ENCODE measurements at regions not wholly inside any gene's neighbourhood (a gene's known extent, or its start where the extent isn't known, plus 50 kb on each side); places are given as distances from the start of the nearest gene placed in this dataset.

- CTCF ChIA-PET, result no interaction called here
- no peak overlapping the region for H3K27ac ChIP-seq (ENCODE audit: low read depth, low read length, poor library complexity, severe bottlenecking)
- intact Hi-C loops (cut with micrococcal nuclease; ENCODE audit: unreplicated experiment), result loop anchor here (5.0 kb wide), 1 partner anchor 311 kb away; no protein-coding TSS in a partner anchor
- POLR2A ChIA-PET (ENCODE audit: low non-redundant PET), result no interaction called here
- no peaks in the 10 kb centered on the region for H3K4me1 ChIP-seq (ENCODE audit: insufficient read depth, low read length, poor library complexity, severe bottlenecking)
- no peaks in the 10 kb centered on the region for H3K9me3 ChIP-seq (ENCODE audit: low read depth, low read length, poor library complexity, severe bottlenecking)
- TF ChIP-seq EZH2 (IDR thresholded peaks at IDR 0.05; ENCODE audit: borderline replicate concordance, low read depth, low read length, poor library complexity, severe bottlenecking), result no peak
- peak; percentile 79 for TF ChIP-seq CTCF (conservative IDR thresholded peaks at IDR 0.05; ENCODE audit: low read depth, low read length)
- DNase-seq (ENCODE audit: low spot score), result peak; percentile 68
- BruUV-seq (replicated peaks), result no TSS peak
- no peak overlapping the region for H3K4me3 ChIP-seq (ENCODE audit: low read depth, low read length, poor library complexity, severe bottlenecking)
- no peaks in the 10 kb centered on the region for H3K27me3 ChIP-seq (replicated peaks; ENCODE audit: insufficient read depth, low read depth, low read length, poor library complexity)
- H3K36me3 ChIP-seq (ENCODE audit: insufficient read depth, low read length, poor library complexity, severe bottlenecking), result no peaks in the 10 kb centered on the region
Measured at GRCh38 chr9:78821126-78821822, 524.3 kb downstream of the PSAT1 start.

GRCh38 chr9:78826527-78826926 is 529.6 kb downstream of the PSAT1 start:
- Histone ChIP-seq H3K27ac (ENCODE audit: low read depth, low read length, poor library complexity, severe bottlenecking) (no peak overlapping the region), H3K36me3 (ENCODE audit: insufficient read depth, low read length, poor library complexity, severe bottlenecking) (no peaks in the 10 kb centered on the region), H3K27me3 (replicated peaks; ENCODE audit: insufficient read depth, low read depth, low read length, poor library complexity) (no peaks in the 10 kb centered on the region), H3K9me3 (ENCODE audit: low read depth, low read length, poor library complexity, severe bottlenecking) (no peaks in the 10 kb centered on the region), H3K4me1 (ENCODE audit: insufficient read depth, low read length, poor library complexity, severe bottlenecking) (no peaks in the 10 kb centered on the region), H3K4me3 (ENCODE audit: low read depth, low read length, poor library complexity, severe bottlenecking) (no peak overlapping the region)
- intact Hi-C loops (cut with micrococcal nuclease; ENCODE audit: unreplicated experiment), result no loop called here
- CTCF ChIA-PET, result no interaction called here
- POLR2A ChIA-PET (ENCODE audit: low non-redundant PET), result interaction anchor here (0.6 to 0.7 kb wide), 2 partner anchors 30 to 174 kb away, joined by 3 to 4 read pairs; no protein-coding TSS in a partner anchor
- no TSS peak for BruUV-seq (replicated peaks)
- DNase-seq (ENCODE audit: low spot score), result no peak
- no peak for TF ChIP-seq CTCF (conservative IDR thresholded peaks at IDR 0.05; ENCODE audit: low read depth, low read length)
- no peak for TF ChIP-seq EZH2 (IDR thresholded peaks at IDR 0.05; ENCODE audit: borderline replicate concordance, low read depth, low read length, poor library complexity, severe bottlenecking)

DNA sequence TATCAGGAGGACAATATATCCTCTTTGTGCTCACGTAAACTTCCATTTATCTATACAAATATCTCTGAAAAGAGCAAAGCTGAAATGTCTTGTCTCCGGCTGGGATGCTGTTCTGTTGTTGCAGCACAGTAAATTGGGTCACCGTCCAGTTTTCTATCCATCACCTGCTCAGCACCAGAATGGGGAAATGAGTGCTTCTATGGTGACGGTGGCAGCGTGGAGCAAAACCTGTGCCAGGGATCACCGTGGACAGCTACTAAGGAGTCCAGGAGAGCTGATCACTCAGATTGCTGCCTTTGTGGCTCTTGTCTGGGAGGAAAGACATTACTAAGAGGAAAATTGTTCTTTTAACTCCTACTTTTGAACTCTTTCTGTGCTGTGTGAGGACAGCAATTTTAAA is 531.6 kb downstream of the PSAT1 start:
- Histone ChIP-seq H3K36me3 (ENCODE audit: insufficient read depth, low read length, poor library complexity, severe bottlenecking) (no peaks in the 10 kb centered on the region), H3K9me3 (ENCODE audit: low read depth, low read length, poor library complexity, severe bottlenecking) (no peaks in the 10 kb centered on the region), H3K27me3 (replicated peaks; ENCODE audit: insufficient read depth, low read depth, low read length, poor library complexity) (no peaks in the 10 kb centered on the region), H3K4me3 (ENCODE audit: low read depth, low read length, poor library complexity, severe bottlenecking) (no peak overlapping the region), H3K4me1 (ENCODE audit: insufficient read depth, low read length, poor library complexity, severe bottlenecking) (no peaks in the 10 kb centered on the region), H3K27ac (ENCODE audit: low read depth, low read length, poor library complexity, severe bottlenecking) (no peak overlapping the region)
- CTCF ChIA-PET, result no interaction called here
- BruUV-seq (replicated peaks), result no TSS peak
- no peak for DNase-seq (ENCODE audit: low spot score)
- intact Hi-C loops (cut with micrococcal nuclease; ENCODE audit: unreplicated experiment), result no loop called here
- POLR2A ChIA-PET (ENCODE audit: low non-redundant PET), result no interaction called here
- TF ChIP-seq EZH2 (IDR thresholded peaks at IDR 0.05; ENCODE audit: borderline replicate concordance, low read depth, low read length, poor library complexity, severe bottlenecking), result no peak
- no peak for TF ChIP-seq CTCF (conservative IDR thresholded peaks at IDR 0.05; ENCODE audit: low read depth, low read length)

Data from A673 (cell line).